HS-27A (cell line): ENCODE measurements at regions not wholly inside any gene's neighbourhood (a gene's known extent, or its start where the extent isn't known, plus 50 kb on each side); places are given as distances from the start of the nearest gene placed in this dataset.
A peak's percentile ranks its signal among the peaks of the same experiment; 100 is the strongest.
"Not testable (repeated sequence)": the region's sequence is repeated elsewhere in the genome, so short reads cannot be mapped to it uniquely, and the experiment has no call there.

Source experiments
- DNase-seq: peaks from one replicate; pipeline ENCODE4 v3.0.0-alpha.2; 2012; ENCODE audit warnings: low read depth, missing footprints

GRCh38 chr6:51060262-51060762, 241.6 kb downstream of the TFAP2B start:
- no peak for DNase-seq

GRCh38 chr6:51062166-51062722, 243.6 kb downstream of the TFAP2B start:
- no peak for DNase-seq

GRCh38 chr6:51077821-51078518, 259.3 kb downstream of the TFAP2B start:
- DNase-seq, result no peak

GRCh38 chr6:51090343-51090742, 271.7 kb downstream of the TFAP2B start:
- no peak for DNase-seq

GRCh38 chr6:51093871-51094270, 275.2 kb downstream of the TFAP2B start:
- no peak for DNase-seq

- no peak for DNase-seq
Observed at GRCh38 chr6:51094271-51094670, 275.6 kb downstream of the TFAP2B start.

GRCh38 chr6:51098246-51098645, 279.6 kb downstream of the TFAP2B start:
- DNase-seq, result no peak

GRCh38 chr6:51098791-51099190, 280.1 kb downstream of the TFAP2B start:
- no peak for DNase-seq

GRCh38 chr6:51099201-51099600, 280.5 kb downstream of the TFAP2B start:
- DNase-seq, result no peak

GRCh38 chr6:51105357-51105756, 286.7 kb downstream of the TFAP2B start:
- no peak for DNase-seq

- no peak for DNase-seq
Observed at GRCh38 chr6:51107769-51108203, 289.1 kb downstream of the TFAP2B start.

GRCh38 chr6:51108563-51109234, 290.0 kb downstream of the TFAP2B start:
- no peak for DNase-seq

GRCh38 chr6:51112731-51113130, 294.1 kb downstream of the TFAP2B start:
- DNase-seq, result no peak

- DNase-seq, result no peak
Observed at GRCh38 chr6:51116723-51117122, 298.1 kb downstream of the TFAP2B start.

- DNase-seq, result no peak
Observed at GRCh38 chr6:51118792-51119191, 300.1 kb downstream of the TFAP2B start.

GRCh38 chr6:51120016-51120415, 301.3 kb downstream of the TFAP2B start:
- no peak for DNase-seq

GRCh38 chr6:51121380-51121976, 302.8 kb downstream of the TFAP2B start:
- not testable (repeated sequence) for DNase-seq

GRCh38 chr6:51129043-51129442, 310.4 kb downstream of the TFAP2B start:
- DNase-seq, result no peak

GRCh38 chr6:51137777-51138176, 319.1 kb downstream of the TFAP2B start:
- no peak for DNase-seq

- DNase-seq, result no peak
Observed at GRCh38 chr6:51139950-51140385, 321.3 kb downstream of the TFAP2B start.

- peak; percentile 19 for DNase-seq
Observed at GRCh38 chr6:51141080-51141479, 322.4 kb downstream of the TFAP2B start.

- DNase-seq, result peak; percentile 19
Observed at GRCh38 chr6:51147756-51148155, 329.1 kb downstream of the TFAP2B start.

GRCh38 chr6:51152594-51152993, 333.9 kb downstream of the TFAP2B start:
- no peak for DNase-seq
